ENCODE measurements at regions not wholly inside any gene's neighbourhood (a gene's known extent, or its start where the extent isn't known, plus 50 kb on each side); places are given as distances from the start of the nearest gene placed in this dataset.

DNA sequence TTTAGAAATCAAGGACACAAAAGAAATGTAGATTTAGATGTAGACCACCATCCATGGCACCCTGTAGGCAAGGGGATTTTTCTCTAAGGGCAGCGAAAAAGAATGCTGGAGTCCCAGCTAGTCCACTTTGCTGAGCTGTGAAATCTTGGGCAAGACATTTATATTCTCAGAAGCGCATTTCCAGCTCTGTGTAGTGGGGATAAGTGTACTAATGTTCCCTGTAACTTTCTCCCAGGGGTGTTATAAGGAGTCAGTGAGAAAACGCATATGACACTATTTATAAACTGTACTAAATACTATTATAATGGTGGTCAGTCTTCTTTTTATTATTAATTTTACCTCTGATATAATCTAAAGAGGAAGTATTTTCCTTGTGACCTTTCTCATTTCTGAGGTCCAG lies 133.4 kb upstream of the FRMD6 start:
- no peak for DNase-seq

DNA sequence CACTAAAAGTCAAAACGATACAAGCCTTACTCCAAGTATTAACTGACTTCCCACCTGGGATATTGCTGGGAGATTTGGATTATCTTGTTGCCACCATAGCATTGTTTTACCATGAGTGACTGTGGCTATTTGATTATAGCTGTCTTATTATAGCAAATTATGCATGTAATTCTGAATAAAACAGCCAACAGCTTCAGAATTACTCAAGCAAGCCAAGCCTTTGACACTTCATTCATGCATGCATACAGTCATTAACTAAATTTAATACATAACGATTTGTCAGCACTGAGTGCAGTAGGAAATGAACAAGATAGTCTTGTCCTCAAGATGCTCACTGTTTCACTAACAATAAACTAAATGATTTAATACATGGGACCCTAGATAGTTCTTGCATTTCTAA lies 133.0 kb upstream of the FRMD6 start:
- DNase-seq: no peak

DNA sequence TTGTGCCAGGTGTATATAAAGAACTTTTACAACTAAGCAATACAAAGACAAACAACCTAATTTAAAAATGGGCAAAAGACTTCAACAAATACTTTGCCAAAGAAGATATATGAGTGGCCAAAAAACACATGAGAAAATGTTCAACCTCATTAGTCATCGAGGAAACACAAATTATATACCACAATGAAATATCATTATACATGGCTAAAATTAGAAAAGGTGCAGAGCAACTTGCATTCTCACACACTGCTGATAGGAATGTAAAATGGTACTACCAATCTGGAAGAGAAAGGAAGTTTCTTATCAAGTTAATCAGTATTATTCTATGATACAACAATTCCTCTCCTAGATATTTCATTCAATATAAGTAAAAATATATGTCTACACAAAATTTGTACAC lies 131.6 kb upstream of the FRMD6 start:
- DNase-seq: no peak

DNA sequence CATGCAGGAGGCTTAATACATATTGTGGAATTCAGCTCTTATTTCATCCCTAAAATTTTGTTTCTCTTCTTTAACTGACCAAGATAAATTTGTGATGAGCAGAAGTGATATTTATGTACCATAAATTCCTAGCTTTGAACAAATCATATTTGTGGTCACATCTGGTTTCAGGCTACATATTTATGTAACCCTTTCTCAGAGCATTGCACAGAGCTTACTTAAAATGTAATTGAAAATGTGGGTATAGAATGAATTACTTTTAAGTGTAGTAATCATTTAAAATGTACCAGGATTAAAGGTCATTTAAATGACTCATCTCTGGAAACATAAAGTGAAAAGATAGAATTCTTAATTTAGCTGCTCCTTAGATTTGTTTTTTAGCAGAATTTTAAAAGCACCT lies 129.9 kb upstream of the FRMD6 start:
- no peak for DNase-seq

DNA sequence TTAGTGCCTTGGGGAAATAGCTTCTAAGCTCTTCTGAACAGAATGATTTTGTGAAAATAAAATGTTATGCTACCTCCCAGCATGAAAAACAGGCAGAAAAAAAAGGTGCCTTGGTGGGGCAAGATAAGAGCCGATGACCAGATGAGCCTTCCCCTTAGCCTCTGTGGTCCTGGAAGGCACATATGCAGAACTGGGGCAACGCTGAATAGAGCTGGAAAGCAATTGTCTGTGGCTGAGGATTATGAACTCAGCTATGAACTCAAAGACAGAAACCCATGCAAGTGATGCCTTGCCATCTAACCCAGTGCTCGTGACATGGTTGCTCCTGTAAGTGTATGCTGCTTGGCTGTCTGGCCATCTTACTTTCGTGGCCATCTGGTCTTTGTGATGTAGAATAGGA lies 128.5 kb upstream of the FRMD6 start:
- no peak for DNase-seq

DNA sequence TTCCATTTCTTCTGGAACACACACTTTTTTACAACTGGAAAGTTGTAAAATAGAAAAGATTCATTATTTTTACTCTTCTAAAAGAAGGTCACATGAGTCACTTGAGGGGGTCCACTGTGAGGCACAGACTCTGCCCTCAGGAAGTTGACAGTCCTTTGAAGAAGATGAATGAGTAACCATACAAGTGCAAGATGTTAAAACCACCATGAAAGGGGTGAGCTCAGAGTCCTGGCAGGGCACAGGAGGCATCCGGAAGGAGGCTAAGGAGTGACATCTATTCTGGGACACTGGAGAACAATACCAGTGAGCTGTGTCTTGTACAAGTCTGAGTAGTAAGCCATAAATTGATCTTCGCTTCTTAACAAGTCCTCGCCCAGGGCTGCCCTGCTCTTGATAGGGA lies 126.0 kb upstream of the FRMD6 start:
- DNase-seq: no peak

DNA sequence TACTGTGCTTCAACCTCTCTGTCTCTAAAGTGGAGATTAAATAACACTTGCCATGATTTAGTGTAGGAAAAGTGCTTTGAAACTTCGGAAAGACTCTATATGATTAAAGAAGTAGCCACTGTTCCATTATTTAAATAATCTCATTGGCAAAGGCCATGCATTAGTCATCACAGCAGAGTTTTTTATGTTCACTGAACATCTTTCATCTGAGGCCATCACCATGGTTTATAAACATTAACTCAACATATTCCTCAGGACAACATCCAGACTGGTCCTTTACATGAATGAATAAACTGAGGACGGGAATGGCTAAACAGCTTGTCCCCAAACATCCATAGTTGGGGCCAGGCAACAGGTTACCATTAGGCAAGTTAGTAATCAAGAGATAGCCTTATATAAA lies 124.6 kb upstream of the FRMD6 start:
- DNase-seq: no peak

DNA sequence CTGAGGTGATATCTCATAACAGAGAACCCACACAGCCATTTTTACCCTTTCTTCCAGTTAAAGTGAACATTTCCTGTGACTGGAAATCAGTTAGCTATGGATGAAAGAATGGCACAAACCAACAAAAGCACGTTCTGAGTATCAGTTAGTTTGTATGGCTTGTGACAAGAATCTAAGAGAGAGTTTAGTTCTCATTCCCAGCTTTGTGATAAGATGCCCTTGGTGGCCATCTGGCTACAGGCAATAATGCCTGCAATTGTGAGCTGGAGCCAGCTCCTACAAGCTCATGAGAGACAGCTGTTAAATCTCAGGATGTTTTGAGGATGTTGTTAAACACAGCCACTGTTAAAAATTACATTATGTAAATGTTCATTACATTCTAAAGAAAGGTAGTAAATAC lies 122.0 kb upstream of the FRMD6 start:
- no peak for DNase-seq

DNA sequence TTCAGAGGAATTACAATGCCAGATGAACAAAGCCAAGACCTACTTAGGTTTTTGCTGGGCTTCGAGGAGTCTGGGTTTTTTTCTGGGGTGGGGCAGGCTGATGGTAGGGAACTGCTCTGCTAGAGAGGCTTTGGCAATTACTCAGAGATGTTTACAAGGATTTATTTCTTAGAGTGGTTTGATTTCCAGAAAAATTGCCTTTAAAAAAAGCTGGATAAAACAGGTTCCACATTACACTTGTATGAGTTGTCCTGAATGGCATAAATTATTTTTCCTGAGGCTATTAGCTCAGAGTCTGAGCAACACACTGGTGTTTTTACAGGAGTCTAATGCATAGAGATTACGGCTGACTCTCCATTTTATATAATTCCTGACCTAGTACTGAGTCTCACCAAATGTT lies 118.5 kb upstream of the FRMD6 start:
- DNase-seq: no peak

DNA sequence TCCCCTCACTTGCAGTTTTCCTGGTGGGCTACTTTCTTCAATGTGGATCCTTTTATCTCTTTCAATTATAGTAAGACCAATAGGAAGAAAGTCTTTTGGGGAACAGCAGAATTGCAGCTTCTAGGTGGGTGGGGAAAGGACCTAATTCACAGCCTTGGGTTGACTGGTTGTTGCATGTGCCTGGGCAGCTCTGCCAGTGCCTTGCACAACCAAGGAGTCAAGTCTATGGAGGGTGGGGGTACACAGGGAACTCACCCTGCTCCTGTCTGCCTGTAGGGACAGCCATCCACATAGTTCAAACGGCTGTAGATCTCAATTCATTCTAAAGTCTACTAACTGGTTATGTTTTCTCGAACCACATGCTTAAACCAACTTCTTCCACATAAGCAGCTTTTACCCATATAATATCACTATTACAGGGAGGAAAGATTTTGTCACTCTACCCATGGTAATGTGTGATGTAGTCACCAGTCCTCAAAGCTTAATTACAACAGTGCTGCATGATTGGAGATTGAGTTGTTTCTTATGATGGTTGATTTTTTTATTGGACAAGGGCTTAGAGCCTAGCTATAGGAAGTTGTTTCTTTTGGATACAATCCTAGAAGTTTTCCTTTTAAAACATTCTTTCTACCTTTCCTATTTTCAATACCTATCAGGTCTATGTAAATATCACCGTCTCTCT lies 117.7 kb upstream of the FRMD6 start:
- no peak for DNase-seq

DNA sequence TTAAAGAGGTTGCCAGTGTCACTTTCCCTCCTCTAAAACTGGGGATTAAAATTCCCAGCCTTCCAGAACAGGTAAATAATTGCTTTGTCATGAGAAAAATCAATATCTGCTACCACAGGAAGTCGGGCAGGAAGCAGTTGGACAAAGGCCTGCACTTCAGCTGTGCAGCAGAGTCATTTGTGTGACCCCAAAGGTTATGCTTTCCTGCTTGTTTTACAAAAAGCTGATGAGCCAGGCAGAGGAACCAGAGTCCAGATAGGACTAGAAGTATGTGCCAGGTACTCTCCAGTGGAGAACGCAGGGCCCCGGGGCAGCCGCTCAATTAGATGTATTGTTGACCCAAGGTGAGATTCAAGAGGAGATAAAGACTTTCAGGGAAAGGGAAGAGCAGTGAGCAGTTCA lies 117.1 kb upstream of the FRMD6 start:
- DNase-seq: no peak

DNA sequence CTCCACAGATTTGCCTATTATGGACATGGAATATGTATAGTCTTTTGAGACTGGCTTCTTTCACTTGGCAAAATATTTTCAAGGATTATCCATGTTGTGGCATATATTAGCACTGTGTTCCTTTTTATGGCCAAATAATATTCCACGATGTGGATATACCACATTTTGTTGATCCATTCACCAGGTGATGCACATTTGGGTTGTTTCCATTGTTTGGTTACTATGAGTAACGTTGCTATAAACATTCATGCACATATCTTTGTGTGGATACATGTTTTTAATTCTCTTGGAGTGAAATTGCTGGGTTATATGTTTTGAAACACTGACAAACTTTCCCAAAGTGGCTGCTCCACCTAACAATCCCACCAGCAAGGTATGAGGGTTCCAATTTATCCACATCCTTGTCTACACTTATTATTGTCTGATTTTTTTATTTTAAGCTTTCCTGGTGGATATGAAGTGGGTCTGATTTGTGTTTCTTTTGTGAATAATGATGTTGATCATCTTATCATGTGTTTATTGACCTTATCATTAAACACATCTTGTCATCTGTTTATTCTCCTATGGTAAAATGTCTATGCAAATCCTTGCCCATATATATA lies 116.2 kb upstream of the FRMD6 start:
- no peak for DNase-seq

DNA sequence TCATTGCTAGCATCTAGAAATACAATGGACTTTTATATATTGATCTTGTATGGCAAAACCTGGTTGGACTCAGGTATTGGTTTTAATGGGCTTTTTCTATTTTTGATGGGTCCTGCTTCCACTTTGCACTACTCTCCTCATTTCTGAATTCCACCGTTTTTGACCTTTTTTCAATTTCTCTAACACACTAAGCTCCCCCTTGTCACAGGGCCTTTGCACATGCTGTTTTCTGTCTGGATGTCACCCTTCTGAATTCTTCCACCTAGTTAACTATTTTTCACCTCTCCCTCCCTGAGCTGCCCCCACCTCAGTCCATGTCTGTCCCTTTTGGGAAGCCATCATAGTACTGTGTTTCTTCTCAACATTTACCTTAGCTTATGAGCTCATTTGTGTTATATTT lies 112.7 kb upstream of the FRMD6 start:
- DNase-seq: no peak

DNA sequence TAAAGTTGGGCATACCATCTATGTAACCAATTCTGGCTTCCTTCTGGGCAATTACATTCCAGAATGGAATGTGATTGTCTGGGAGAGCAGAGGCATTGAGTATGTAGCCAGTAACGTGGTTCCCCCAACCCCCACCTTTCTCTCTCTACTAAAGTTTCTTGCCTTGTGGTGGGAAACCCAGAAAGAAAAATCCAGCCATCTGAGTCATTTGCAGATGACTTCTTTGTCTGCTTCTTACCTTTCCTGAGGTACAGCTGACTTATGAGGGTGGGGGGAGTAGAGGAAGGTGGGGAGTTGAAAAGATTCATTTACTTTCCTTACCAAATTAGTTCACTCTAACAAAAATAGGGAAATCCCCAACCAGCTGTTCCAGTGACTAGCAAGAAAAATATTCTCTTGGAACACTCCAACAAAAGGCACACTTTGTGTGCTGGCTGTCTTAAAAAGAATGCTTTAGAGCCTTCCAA lies 112.1 kb upstream of the FRMD6 start:
- DNase-seq: no peak

DNA sequence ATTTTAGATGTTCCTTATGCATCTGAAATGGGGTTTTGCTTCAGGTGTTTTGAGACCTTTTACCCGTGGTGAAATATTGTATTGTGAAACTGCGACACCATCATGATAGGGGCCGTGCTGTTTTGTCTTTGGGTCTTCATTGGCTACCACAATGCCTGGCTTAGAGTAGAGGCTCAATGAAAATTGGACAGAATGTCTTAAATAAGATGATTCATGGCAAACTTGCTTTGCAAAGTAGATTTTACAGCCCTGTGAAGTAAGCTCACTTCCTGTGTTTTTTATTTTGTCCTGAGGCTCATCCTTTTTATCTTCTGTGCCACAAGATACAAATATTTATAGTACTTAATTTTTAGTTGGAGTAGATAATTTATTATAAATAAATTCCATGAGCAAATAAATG lies 111.3 kb upstream of the FRMD6 start:
- DNase-seq: no peak

DNA sequence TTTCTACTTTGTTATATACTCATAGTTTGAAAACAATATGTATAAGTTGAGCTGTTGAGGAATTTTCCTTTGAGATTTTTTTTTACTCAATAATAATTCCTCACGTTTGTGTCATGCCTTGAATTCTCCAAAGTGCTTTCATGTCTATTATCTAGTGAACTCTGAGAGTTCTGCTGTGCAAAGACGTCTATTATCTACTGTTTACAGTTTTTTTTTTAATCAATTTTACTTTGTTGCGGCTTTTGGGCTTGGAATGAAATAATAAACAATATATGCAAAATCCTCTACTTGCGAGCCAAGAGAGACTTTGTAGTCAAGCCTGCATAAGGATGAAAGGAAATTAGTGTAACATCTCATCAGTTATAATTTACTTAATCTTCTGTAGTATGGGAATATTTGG lies 107.2 kb upstream of the FRMD6 start:
- DNase-seq: no peak

DNA sequence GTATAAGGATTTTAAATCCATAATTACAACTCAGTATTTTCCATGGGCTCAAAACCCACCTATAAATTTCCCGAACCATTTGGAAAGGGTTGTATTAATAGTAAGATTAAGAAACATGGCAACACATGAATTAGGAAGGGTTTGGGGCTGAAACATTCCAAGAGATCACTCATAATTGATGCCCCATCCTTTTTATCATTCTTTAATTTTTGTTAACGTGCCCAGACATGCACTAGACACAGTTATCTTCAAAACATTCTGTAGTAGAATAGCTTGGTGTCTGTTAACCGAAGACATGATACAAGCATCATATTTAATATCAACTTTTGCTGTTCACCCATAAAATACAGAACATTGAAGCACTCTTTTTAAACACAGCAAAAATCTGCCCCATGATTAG lies 106.8 kb upstream of the FRMD6 start:
- DNase-seq: no peak

DNA sequence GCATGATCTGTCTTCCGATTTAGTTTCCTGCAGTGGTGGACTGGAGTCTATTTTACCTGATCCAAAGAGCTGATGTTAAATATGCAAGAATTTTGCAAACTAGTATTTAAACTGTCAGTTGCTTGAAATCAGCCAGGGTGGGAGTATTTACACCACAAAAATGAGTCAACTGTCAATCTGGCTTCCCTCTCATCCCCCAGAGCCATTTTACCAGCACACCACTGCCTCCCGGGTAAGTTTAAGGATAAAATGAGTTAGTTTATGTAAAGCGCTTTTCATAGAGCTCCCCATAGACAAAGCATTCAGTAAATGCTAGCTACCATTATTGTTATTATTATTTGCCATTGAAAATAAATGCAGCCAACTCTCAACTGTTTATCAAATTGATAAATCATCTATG lies 106.3 kb upstream of the FRMD6 start:
- no peak for DNase-seq

DNA sequence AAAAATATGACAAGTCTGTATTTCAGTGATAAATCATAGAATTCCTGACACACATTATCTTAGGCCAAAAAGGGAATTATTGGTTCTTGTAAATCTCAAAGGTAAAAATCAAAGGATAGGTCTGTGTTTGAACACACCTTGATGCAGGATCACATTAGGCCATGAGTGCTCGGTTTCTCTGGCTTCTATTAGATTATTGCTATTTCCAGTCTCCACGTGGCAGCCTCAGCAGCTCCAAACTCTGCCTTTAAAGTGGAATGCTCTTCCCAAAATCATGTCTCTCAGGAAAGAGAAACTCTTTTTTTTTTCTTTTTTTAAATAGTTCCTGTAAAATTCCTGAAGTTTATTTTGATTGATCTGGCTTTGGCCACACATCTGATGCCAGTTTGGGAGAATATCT lies 105.6 kb upstream of the FRMD6 start:
- no peak for DNase-seq

DNA sequence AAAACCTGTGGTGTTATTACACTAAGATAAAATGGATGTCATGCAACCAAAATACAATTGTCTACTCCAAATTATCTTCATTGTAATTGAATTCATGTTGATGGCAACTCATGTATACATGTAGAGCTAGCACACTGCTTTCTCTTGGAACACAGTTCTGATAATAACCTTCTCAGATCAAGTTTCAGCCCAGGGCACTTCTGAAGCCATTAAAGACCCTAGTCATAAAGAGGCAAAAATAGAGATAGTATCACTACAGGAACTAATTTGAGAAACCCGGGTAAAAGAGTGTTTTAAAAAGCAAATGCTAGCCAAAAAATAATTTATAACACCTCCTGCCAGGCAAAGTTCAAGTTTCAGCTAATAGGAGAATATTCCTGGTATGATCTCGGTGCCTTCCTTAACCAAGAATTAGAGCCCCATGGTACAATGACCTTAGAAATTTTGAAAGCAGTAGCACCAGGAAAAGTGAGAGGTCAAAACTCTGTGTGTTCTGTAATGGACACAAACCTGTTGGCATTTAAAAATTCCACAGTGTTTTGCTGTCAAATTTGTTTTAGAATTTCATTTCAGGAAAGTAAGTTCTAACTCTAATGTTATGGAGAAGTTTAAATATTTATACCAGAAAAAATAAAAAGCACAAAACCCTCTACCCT lies 105.0 kb upstream of the FRMD6 start:
- DNase-seq: peak; percentile 26

DNA sequence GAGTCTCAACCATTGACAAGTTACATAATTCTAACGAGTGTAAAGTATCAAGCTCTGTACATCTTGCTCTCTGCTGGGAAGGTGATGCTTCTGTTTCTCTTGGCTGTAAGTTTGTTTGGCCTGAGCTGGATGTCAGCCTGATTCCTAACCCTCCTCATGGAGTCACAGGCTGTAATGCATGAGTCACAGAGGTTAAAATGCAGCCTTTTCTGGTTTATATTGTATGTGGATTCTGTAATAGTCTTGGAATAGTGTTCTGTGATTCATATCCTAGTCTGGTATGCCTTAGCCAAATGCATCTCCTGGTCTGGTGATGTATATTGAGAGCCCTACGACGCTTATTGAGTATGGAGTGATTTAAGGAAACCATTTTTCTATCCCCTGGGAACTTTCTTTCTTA lies 104.5 kb upstream of the FRMD6 start:
- no peak for DNase-seq

DNA sequence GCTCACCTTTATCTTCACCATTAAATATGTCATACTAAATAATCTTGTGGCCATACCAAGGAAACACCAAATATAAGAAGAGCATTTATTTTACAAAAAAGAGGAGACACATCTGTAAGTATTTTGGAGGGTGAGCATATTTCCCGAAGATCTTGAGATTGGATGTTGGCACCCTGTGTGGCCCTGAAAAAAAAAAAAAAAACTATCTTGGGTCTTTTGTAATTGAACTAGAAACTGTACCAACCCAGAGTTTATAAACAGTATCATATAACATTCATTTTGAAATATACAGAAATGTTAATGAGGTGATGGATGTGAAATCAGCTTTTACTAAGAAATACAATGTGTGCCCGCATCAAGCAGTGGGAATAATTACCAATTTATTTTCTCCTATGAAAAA lies 104.0 kb upstream of the FRMD6 start:
- DNase-seq: no peak

DNA sequence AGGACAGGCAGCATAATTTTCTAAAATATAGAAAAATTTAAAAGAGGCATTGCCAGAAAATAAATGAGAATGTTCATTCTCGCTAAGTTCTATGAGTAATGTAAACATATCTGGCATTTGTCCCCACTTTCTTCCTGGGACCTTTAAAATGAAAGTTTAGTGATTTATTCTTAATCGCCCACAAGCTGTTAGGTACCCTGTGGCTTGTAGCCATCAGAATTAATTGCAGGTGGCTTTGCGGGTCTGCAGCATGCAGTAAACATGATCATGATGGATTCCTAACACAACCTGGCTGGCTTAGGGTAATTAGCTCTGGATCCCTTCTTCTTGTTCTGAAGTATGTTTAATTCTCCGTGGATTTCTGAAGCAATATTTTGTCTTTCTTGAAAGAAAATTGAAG lies 103.5 kb upstream of the FRMD6 start:
- DNase-seq: no peak

DNA sequence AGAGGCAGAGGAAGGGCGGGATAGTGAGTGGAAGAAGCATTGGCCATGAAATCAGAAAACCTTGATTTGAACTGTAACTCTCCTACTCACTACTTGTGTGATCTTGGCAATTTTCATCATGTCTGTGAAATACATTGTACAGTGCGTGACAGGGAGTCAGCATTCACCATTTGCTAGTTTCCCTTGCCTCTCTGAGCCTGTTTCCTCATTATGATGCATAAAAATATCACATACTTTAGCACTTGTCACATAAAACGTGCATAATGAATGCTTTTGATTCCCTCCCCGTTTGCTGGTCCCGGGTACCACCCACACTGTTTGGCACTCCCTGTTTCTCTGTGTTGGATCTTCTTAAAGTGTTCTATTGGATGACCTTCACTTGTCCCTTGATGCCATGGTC lies 101.1 kb upstream of the FRMD6 start:
- no peak for DNase-seq

DNA sequence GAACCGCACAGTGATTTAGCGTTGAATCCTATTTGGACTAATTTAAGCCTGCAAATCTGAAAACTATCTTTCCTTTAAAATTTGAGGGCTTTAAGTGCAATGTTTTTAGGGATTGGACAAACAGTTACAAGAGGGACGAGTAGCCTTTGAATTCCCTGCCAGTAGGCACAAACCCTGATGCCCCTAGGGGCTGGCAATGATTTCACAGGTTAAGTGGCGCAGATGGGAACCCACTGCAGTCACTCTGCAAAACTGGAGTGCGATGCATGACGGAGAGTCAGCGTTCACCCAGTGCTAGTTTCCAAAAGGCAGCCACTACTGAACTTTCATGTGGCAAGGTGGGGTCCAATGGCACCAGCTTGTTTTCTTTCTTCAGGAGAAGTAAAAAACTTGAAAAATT lies 99.4 kb upstream of the FRMD6 start:
- no peak for DNase-seq
